HL-60 (cell line): ENCODE measurements at regions not wholly inside any gene's neighbourhood (a gene's known extent, or its start where the extent isn't known, plus 50 kb on each side); places are given as distances from the start of the nearest gene placed in this dataset.

ENCODE experiments used
- DNase-seq, 2 experiments: peaks; one replicate each; pipeline ENCODE4 v3.0.0-alpha.2; 2010 to 2020; ENCODE audit warnings: low read depth in 1 of 2, low spot score in 1 of 2
- H3K27ac ChIP-seq: fragments of 250-450 bp; sonication (Bioruptor Pico); replicated peaks from 2 replicates; pipeline ENCODE4 v1.5.1; 2020; ENCODE audit warnings: mild to moderate bottlenecking, moderate library complexity
- H3K27me3 ChIP-seq: fragments of 250-450 bp; sonication (Bioruptor Pico); 2 replicates; pipeline ENCODE4 v1.5.1; 2021; ENCODE audit warnings: mild to moderate bottlenecking, moderate library complexity; ENCODE audit not compliant: insufficient read depth, poor library complexity, severe bottlenecking
- H3K4me3 ChIP-seq: replicated peaks from 2 replicates; pipeline ENCODE4 v1.5.1; 2011; ENCODE audit warnings: mild to moderate bottlenecking, control low read depth, low read length; ENCODE audit not compliant: insufficient read depth
- CTCF ChIP-seq: IDR thresholded peaks from one replicate; pipeline ENCODE4 v1.5.1; 2011; ENCODE audit warnings: low read length, control low read depth, inconsistent platforms; ENCODE audit not compliant: insufficient read depth
- GABPA ChIP-seq: IDR thresholded peaks from 2 replicates; pipeline ENCODE4 v1.6.1; 2012; ENCODE audit warnings: low read depth
- POLR2AphosphoS5 ChIP-seq: IDR thresholded peaks from 2 replicates; pipeline ENCODE4 v1.6.1; 2012; ENCODE audit warnings: low read depth
- SPI1 ChIP-seq: IDR thresholded peaks from 2 replicates; pipeline ENCODE4 v1.6.1; 2012; ENCODE audit warnings: low read depth, mild to moderate bottlenecking, borderline replicate concordance
- TF ChIP-seq, protein P1 (sequence below): IDR thresholded peaks from 2 replicates; pipeline ENCODE4 v1.6.1; 2012; ENCODE audit warnings: low read depth; ENCODE audit not compliant: insufficient replicate concordance

- Histone ChIP-seq H3K27ac (no peak overlapping the region), H3K27me3 (no peaks in the 10 kb centered on the region), H3K4me3 (no peak overlapping the region)
- DNase-seq, result no peak
- no peak for TF ChIP-seq SPI1
- TF ChIP-seq GABPA, result no peak
- TF ChIP-seq, protein P1, sequence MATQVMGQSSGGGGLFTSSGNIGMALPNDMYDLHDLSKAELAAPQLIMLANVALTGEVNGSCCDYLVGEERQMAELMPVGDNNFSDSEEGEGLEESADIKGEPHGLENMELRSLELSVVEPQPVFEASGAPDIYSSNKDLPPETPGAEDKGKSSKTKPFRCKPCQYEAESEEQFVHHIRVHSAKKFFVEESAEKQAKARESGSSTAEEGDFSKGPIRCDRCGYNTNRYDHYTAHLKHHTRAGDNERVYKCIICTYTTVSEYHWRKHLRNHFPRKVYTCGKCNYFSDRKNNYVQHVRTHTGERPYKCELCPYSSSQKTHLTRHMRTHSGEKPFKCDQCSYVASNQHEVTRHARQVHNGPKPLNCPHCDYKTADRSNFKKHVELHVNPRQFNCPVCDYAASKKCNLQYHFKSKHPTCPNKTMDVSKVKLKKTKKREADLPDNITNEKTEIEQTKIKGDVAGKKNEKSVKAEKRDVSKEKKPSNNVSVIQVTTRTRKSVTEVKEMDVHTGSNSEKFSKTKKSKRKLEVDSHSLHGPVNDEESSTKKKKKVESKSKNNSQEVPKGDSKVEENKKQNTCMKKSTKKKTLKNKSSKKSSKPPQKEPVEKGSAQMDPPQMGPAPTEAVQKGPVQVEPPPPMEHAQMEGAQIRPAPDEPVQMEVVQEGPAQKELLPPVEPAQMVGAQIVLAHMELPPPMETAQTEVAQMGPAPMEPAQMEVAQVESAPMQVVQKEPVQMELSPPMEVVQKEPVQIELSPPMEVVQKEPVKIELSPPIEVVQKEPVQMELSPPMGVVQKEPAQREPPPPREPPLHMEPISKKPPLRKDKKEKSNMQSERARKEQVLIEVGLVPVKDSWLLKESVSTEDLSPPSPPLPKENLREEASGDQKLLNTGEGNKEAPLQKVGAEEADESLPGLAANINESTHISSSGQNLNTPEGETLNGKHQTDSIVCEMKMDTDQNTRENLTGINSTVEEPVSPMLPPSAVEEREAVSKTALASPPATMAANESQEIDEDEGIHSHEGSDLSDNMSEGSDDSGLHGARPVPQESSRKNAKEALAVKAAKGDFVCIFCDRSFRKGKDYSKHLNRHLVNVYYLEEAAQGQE, result no peak
- no peak for TF ChIP-seq POLR2AphosphoS5
- TF ChIP-seq CTCF, result no peak
Observed at GRCh38 chr3:31125413-31126020, 231.1 kb upstream of the GADL1 start.

DNA sequence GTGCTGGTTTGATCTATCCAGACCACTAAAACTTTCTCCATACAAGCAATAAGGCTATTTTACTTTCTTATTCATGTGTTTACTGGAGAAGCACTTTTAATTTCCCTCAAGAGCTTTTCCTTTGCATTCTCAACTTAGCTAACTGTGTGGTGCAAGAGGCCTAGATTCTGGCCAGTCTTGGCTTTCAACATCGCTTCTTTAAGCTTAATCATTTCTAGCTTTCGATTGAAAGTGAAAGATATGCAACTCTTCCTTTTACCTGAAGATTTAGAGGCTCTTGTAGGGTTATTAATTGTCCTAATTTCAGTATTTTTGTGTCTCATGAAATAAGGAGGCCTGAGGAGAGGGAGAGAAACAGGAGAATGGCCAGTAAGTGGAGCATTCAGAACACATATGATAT, 234.8 kb upstream of the GADL1 start:
- Histone ChIP-seq H3K27me3 (no peaks in the 10 kb centered on the region), H3K4me3 (no peak overlapping the region), H3K27ac (no peak overlapping the region)
- no peak for DNase-seq
- TF ChIP-seq CTCF (no peak), POLR2AphosphoS5 (no peak), SPI1 (no peak), GABPA (no peak)
- TF ChIP-seq, protein P1, result no peak

DNA sequence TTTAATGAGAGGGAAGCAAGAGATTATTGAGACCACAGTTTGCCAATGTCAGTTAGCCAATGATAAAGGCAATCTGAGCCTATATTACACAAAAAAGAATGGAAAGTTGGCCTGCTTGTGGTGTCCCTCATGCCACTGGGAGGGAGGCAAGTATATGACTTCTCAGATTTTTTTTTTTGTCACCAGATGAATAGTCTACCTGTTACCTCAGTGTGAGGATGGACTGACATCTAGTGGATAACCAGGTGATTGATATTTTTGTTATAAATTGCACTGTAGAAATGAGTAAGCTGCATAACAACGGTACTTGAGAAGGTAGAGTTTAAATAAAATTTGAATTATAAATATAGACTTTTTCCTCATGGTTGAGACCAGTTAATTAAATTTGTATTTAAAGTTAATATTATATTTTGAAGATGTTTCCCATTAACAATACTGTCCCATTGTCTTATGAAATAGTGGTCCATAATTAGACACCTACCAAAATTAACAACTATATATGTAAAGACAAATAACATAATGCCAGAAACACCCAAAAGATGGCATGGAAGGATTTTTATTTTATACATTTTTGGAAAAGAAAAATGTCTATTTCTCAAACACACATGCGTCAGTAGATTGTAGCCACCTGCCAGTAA, 237.8 kb upstream of the GADL1 start:
- H3K27me3 ChIP-seq, result no peaks in the 10 kb centered on the region
- DNase-seq, result no peak
- H3K4me3 ChIP-seq, result no peak overlapping the region
- no peak overlapping the region for H3K27ac ChIP-seq
- TF ChIP-seq POLR2AphosphoS5 (no peak), SPI1 (no peak), GABPA (no peak), CTCF (no peak)
- TF ChIP-seq, protein P1, result no peak
